PC-9 (cell line): ENCODE measurements at regions not wholly inside any gene's neighbourhood (a gene's known extent, or its start where the extent isn't known, plus 50 kb on each side); places are given as distances from the start of the nearest gene placed in this dataset.
A peak's percentile ranks its signal among the peaks of the same experiment; 100 is the strongest.

ENCODE experiments used
- BruUV-seq: library from RNA; stranded (reverse); fragments of 400-500 nt; replicated peaks from 2 replicates; lab custom pipeline; 2021; lab: Mats Ljungman, UMichigan
- CTCF ChIA-PET: fragments of 300-600 bp; sonication (Branson Sonifier 250); formaldehyde crosslinking; loops from one replicate; lab custom pipeline; 2022; ENCODE audit warnings: antibody characterized with exemption; lab: Charles Lee
- POLR2A ChIA-PET: fragments of 300-600 bp; sonication (Branson Sonifier 250); formaldehyde crosslinking; loops from one replicate; lab custom pipeline; 2022; ENCODE audit warnings: antibody characterized with exemption; ENCODE audit not compliant: unreplicated experiment; lab: Charles Lee
- DNase-seq, 2 experiments: peaks; one replicate each; pipeline versions ENCODE4 v3.0.0 to v3.0.0-alpha.2; 2015 to 2022; ENCODE audit warnings: mixed read lengths in 1 of 2
- H2AFZ ChIP-seq: fragments of 200-600 bp; sonication (generic); 2 replicates; pipeline ENCODE4 v1.8.1; 2017; ENCODE audit warnings: antibody characterized with exemption
- H3F3A ChIP-seq: fragments of 200-600 bp; sonication (generic); 2 replicates; pipeline ENCODE4 v1.8.1; 2017; ENCODE audit warnings: antibody characterized with exemption, mild to moderate bottlenecking, low read depth; ENCODE audit not compliant: insufficient read depth
- H3K27ac ChIP-seq: fragments of 200-600 bp; sonication (generic); 2 replicates; pipeline ENCODE4 v1.6.1; 2016; ENCODE audit warnings: mixed run types
- H3K27me3 ChIP-seq: fragments of 200-600 bp; sonication (generic); 2 replicates; pipeline ENCODE4 v1.6.1; 2016; ENCODE audit warnings: low read depth, mixed run types; ENCODE audit not compliant: insufficient read depth
- H3K36me3 ChIP-seq: fragments of 200-600 bp; sonication (generic); 2 replicates; pipeline ENCODE4 v1.6.1; 2016; ENCODE audit warnings: low read depth, mixed run types
- H3K4me1 ChIP-seq: fragments of 200-600 bp; sonication (generic); replicated peaks from 2 replicates; pipeline ENCODE4 v1.6.1; 2016; ENCODE audit warnings: mixed run types; ENCODE audit not compliant: insufficient read depth
- H3K4me2 ChIP-seq: fragments of 200-600 bp; sonication (generic); 2 replicates; pipeline ENCODE4 v1.6.1; 2017; ENCODE audit warnings: mixed run types
- H3K4me3 ChIP-seq: fragments of 200-600 bp; sonication (generic); 2 replicates; pipeline ENCODE4 v1.6.1; 2016; ENCODE audit warnings: mixed run types
- H3K79me2 ChIP-seq: fragments of 200-600 bp; sonication (generic); 2 replicates; pipeline ENCODE4 v1.6.1; 2017; ENCODE audit warnings: low read depth, mixed run types
- H3K9me2 ChIP-seq: fragments of 200-600 bp; sonication (generic); 2 replicates; pipeline ENCODE4 v1.8.1; 2017; ENCODE audit warnings: mild to moderate bottlenecking; ENCODE audit not compliant: insufficient read depth
- H3K9me3 ChIP-seq: fragments of 200-600 bp; sonication (generic); 2 replicates; pipeline ENCODE4 v1.8.1; 2016; ENCODE audit warnings: low read depth; ENCODE audit not compliant: insufficient read depth
- H4K20me1 ChIP-seq: fragments of 200-600 bp; sonication (generic); 2 replicates; pipeline ENCODE4 v1.8.1; 2017; ENCODE audit not compliant: insufficient read depth
- CTCF ChIP-seq: fragments of 200-600 bp; sonication (generic); conservative IDR thresholded peaks from 2 replicates; pipeline ENCODE4 v1.6.1; 2017; ENCODE audit warnings: mixed run types, antibody characterized with exemption, mild to moderate bottlenecking, moderate library complexity
- EZH2 ChIP-seq: fragments of 200-600 bp; sonication (generic); IDR thresholded peaks from 2 replicates; pipeline ENCODE4 v1.8.0; 2017; ENCODE audit warnings: antibody characterized with exemption, low read depth
- intact Hi-C: fragments of 100-400 bp; cut with micrococcal nuclease; formaldehyde crosslinking; loops from one replicate; pipeline ENCODE4 v1.10.0; 2022; ENCODE audit not compliant: unreplicated experiment

GRCh38 chr1:113275691-113276090 lies 114.6 kb upstream of the MAGI3 start:
- BruUV-seq, result no TSS peak
- H3K27ac ChIP-seq, result no peak overlapping the region

GRCh38 chr1:113276507-113276906 lies 113.8 kb upstream of the MAGI3 start:
- peak in 1 of 2 experiments; percentile 25 for DNase-seq
- no peak overlapping the region for H3K4me2 ChIP-seq
- intact Hi-C loops, result no loop called here
- no peak for TF ChIP-seq CTCF
- no peak for TF ChIP-seq EZH2
- CTCF ChIA-PET, result no interaction called here
- no peaks in the 10 kb centered on the region; the same call in 1 of the 2 replicates for H3K9me2 ChIP-seq
- H2AFZ ChIP-seq, result no peak overlapping the region
- H3K79me2 ChIP-seq, result no peaks in the 10 kb centered on the region
- no TSS peak for BruUV-seq
- no peaks in the 10 kb centered on the region for H3K9me3 ChIP-seq
- POLR2A ChIA-PET, result no interaction called here
- H4K20me1 ChIP-seq, result no peaks in the 10 kb centered on the region
- H3K4me3 ChIP-seq, result no peak overlapping the region
- H3K27me3 ChIP-seq, result no peaks in the 10 kb centered on the region
- 0 out of 2 replicates have a peak, but pooled peaks cover 7% of the 10 kb centered on the region for H3K4me1 ChIP-seq
- H3K27ac ChIP-seq, result no peak overlapping the region
- no peaks in the 10 kb centered on the region for H3F3A ChIP-seq
- no peaks in the 10 kb centered on the region for H3K36me3 ChIP-seq

More at GRCh38 chr1:113275691-113276090, 114.6 kb upstream of the MAGI3 start:
- 0 out of 2 replicates have a peak, but pooled peaks cover 7% of the 10 kb centered on the region for H3K4me1 ChIP-seq
- no peak overlapping the region for H2AFZ ChIP-seq
- no peaks in the 10 kb centered on the region for H3K9me3 ChIP-seq
- H4K20me1 ChIP-seq, result no peaks in the 10 kb centered on the region
- POLR2A ChIA-PET, result no interaction called here
- H3K79me2 ChIP-seq, result no peaks in the 10 kb centered on the region
- intact Hi-C loops, result no loop called here
- no peaks in the 10 kb centered on the region for H3K36me3 ChIP-seq
- CTCF ChIA-PET, result interaction anchor here (0.7 kb wide), 1 partner anchor 107 kb away, joined by 3 read pairs; no protein-coding TSS in a partner anchor
- H3K27me3 ChIP-seq, result no peaks in the 10 kb centered on the region
- DNase-seq, result no peak
- TF ChIP-seq CTCF, result no peak
- no peaks in the 10 kb centered on the region; the same call in 1 of the 2 replicates for H3K9me2 ChIP-seq
- H3K4me2 ChIP-seq, result no peak overlapping the region
- no peaks in the 10 kb centered on the region for H3F3A ChIP-seq
- H3K4me3 ChIP-seq, result no peak overlapping the region

- DNase-seq, result no peak
- no peaks in the 10 kb centered on the region for H3K27me3 ChIP-seq
- no peak overlapping the region for H3K4me3 ChIP-seq
- ChIA-PET POLR2A (no interaction called here), CTCF (no interaction called here)
- H4K20me1 ChIP-seq, result no peaks in the 10 kb centered on the region
- no peaks in the 10 kb centered on the region; the same call in 1 of the 2 replicates for H3K9me2 ChIP-seq
- no TSS peak for BruUV-seq
- H3K4me2 ChIP-seq, result no peak overlapping the region
- H3K36me3 ChIP-seq, result no peaks in the 10 kb centered on the region
- no peaks in the 10 kb centered on the region for H3K79me2 ChIP-seq
- no peaks in the 10 kb centered on the region for H3K9me3 ChIP-seq
- H3F3A ChIP-seq, result no peaks in the 10 kb centered on the region
- no peak overlapping the region for H2AFZ ChIP-seq
- H3K27ac ChIP-seq, result no peak overlapping the region
- intact Hi-C loops, result no loop called here
- TF ChIP-seq EZH2 (no peak), CTCF (no peak)
- 0 out of 2 replicates have a peak, but pooled peaks cover 7% of the 10 kb centered on the region for H3K4me1 ChIP-seq
These were observed 111.9 kb upstream of the MAGI3 start for GRCh38 chr1:113278371-113278770.
